ENCODE measurements at regions not wholly inside any gene's neighbourhood (a gene's known extent, or its start where the extent isn't known, plus 50 kb on each side); places are given as distances from the start of the nearest gene placed in this dataset.
"Not testable (repeated sequence)": the region's sequence is repeated elsewhere in the genome, so short reads cannot be mapped to it uniquely, and the experiment has no call there.

DNA sequence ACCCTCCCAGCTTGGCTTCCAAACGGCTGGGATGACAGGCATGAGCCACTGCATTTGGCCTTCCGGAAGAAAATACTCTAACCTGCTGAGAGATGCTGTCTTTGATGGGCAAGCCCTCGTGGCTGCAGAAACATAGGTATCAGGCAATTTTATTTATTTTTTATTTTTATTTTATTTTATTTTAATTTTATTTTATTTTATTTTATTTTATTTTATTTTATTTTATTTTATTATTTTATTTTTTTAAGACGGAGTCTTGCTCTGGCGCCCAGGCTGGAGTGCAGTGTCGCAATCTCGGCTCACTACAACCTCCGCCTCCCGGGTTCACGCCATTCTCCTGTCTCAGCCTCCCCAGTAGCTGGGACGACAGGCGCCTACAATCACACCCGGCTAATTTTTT lies 257.1 kb downstream of the SHOX start:
- H3K4me3 ChIP-seq (ENCODE audit: low read length in 2 of 2); H3K36me3 ChIP-seq (ENCODE audit: control insufficient read depth in 2 of 2, insufficient read depth in 2 of 2, low read length in 1 of 2); H3K9me3 ChIP-seq (ENCODE audit: control insufficient read depth in 2 of 2, insufficient read depth in 1 of 2, low read length in 1 of 2); H3K27ac ChIP-seq (ENCODE audit: low read depth in 1 of 2, low read length in 1 of 2); DNase-seq (ENCODE audit: low read depth in 6 of 9, low spot score in 9 of 9); H3K4me1 ChIP-seq (ENCODE audit: control insufficient read depth in 2 of 2, insufficient read depth in 2 of 2, low read length in 2 of 2); H3K27me3 ChIP-seq (ENCODE audit: control insufficient read depth in 2 of 2, insufficient read depth in 1 of 2, low read length in 1 of 2): not testable (repeated sequence)
- WGBS, result 96% methylated on average over 13 of the region's 13 CpGs

DNA sequence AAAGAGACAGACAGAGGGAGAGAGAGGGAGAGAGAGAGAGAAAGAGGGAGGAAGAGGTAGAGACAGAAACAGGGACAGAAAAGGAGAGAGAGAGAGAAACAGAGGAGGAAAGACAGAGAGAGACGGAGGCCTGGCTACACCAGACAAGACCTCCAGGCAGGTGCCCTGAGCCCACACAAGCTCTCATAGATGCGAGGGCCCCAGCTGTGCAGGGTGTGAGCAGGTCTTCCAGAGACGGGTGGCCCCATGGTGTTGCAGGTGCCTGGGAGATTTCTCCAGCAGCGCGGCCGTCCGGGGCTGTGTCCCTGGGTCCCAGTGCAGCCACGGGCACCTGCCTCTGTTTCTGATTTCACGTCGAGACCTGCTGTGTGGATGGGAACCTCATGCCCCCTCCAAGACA lies 253.0 kb downstream of the SHOX start:
- H3K4me1 ChIP-seq (ENCODE audit: control insufficient read depth in 2 of 2, insufficient read depth in 2 of 2, low read length in 2 of 2), result no peaks in the 10 kb centered on the region
- H3K27me3 ChIP-seq (ENCODE audit: control insufficient read depth in 2 of 2, insufficient read depth in 1 of 2, low read length in 1 of 2), result no peaks in the 10 kb centered on the region
- no peak overlapping the region for H3K27ac ChIP-seq (ENCODE audit: low read depth in 1 of 2, low read length in 1 of 2)
- 68% methylated on average over 10 of the region's 10 CpGs for WGBS
- no peak for DNase-seq (ENCODE audit: low read depth in 6 of 9, low spot score in 9 of 9)
- peaks cover 0 to under 1% of the 10 kb centered on the region in 2 donors for H3K9me3 ChIP-seq (ENCODE audit: control insufficient read depth in 2 of 2, insufficient read depth in 1 of 2, low read length in 1 of 2)
- H3K36me3 ChIP-seq (ENCODE audit: control insufficient read depth in 2 of 2, insufficient read depth in 2 of 2, low read length in 1 of 2), result no peaks in the 10 kb centered on the region
- H3K4me3 ChIP-seq (ENCODE audit: low read length in 2 of 2), result no peak overlapping the region

DNA sequence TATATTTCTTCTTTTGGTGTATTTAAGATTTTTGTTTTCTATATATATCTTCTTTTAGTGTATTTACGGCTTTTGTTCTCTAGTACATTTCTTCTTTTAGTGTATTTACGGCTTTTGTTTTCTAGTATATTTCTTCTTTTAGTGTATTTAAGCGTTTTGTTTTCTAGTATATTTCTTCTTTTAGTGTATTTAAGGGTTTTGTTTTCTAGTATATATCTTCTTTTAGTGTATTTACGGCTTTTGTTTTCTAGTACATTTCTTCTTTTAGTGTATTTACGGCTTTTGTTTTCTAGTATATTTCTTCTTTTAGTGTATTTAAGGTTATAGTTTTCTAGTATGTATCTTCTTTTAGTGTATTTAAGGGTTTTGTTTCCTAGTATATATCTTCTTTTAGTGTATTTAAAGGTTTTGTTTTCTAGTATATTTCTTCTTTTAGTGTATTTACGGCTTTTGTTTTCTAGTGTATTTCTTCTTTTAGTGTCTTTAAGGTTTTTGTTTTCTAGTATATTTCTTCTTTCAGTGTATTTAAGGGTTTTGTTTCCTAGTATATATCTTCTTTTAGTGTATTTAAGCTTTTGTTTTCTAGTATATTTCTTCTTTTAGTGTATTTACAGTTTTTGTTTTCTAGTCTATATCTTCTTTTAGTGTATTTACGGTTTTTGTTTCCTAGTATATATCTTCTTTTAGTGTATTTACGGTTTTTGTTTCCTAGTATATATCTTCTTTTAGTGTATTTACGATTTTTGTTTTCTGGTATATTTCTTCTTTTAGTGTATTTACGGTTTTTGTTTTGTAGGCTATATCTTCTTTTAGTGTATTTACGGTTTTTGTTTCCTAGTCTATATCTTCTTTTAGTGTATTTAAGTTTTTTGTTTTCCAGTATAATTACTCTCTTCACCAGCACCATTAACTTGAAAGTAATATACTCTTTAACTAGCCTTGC lies 249.4 kb downstream of the SHOX start:
- 72% methylated on average over 11 of the region's 11 CpGs for WGBS
- H3K4me3 ChIP-seq (ENCODE audit: low read length in 2 of 2); H3K36me3 ChIP-seq (ENCODE audit: control insufficient read depth in 2 of 2, insufficient read depth in 2 of 2, low read length in 1 of 2); H3K9me3 ChIP-seq (ENCODE audit: control insufficient read depth in 2 of 2, insufficient read depth in 1 of 2, low read length in 1 of 2); H3K27me3 ChIP-seq (ENCODE audit: control insufficient read depth in 2 of 2, insufficient read depth in 1 of 2, low read length in 1 of 2); H3K27ac ChIP-seq (ENCODE audit: low read depth in 1 of 2, low read length in 1 of 2); H3K4me1 ChIP-seq (ENCODE audit: control insufficient read depth in 2 of 2, insufficient read depth in 2 of 2, low read length in 2 of 2); DNase-seq (ENCODE audit: low read depth in 6 of 9, low spot score in 9 of 9): not testable (repeated sequence)

DNA sequence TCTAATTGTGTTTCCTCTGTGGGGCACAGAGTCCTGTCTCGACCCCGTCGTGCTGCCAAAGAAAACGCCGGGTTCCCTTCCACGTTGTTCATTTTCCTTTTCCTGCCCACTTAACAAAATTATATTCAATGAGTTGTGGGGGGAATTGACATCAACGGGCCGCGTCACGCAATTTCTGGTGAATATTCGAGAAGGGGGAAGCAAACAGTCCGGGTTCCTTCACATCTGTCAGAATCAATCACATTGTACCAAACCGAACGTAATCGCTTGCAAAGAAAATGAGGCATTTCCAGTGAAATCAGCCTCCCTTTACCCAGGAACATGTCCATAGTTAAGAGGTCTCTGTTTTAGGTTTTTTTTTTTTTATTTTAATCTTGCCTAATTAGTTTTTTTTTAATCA lies 243.5 kb downstream of the SHOX start:
- H3K9me3 ChIP-seq (ENCODE audit: control insufficient read depth in 2 of 2, insufficient read depth in 1 of 2, low read length in 1 of 2), result peaks cover 1 to 11% of the 10 kb centered on the region in 2 donors
- H3K27me3 ChIP-seq (ENCODE audit: control insufficient read depth in 2 of 2, insufficient read depth in 1 of 2, low read length in 1 of 2), result no peaks in the 10 kb centered on the region
- H3K36me3 ChIP-seq (ENCODE audit: control insufficient read depth in 2 of 2, insufficient read depth in 2 of 2, low read length in 1 of 2), result no peaks in the 10 kb centered on the region
- no peak overlapping the region for H3K27ac ChIP-seq (ENCODE audit: low read depth in 1 of 2, low read length in 1 of 2)
- no peak for DNase-seq (ENCODE audit: low read depth in 6 of 9, low spot score in 9 of 9)
- H3K4me3 ChIP-seq (ENCODE audit: low read length in 2 of 2), result no peak overlapping the region
- no peaks in the 10 kb centered on the region for H3K4me1 ChIP-seq (ENCODE audit: control insufficient read depth in 2 of 2, insufficient read depth in 2 of 2, low read length in 2 of 2)
- WGBS, result 21% methylated on average over 15 of the region's 15 CpGs

DNA sequence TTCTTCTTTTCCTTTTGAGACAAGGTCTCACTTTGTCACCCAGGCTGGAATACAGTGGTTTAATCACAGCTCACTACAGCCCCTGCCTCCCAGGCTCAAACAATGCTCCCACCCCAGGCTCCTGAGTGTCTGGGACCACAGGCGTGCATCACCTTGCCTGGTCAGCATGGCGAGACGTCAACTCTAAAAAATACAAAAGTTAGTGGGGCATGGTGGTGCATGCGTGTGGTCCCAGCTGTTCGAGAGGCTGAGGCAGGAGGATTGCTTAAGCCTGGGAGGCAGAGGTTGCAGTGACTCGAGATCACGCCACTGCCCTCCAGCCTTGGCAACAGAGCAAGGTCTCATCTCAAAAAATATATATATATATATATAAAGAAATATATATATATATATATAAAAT lies 242.4 kb downstream of the SHOX start:
- peaks cover 1 to 11% of the 10 kb centered on the region in 2 donors for H3K9me3 ChIP-seq (ENCODE audit: control insufficient read depth in 2 of 2, insufficient read depth in 1 of 2, low read length in 1 of 2)
- H3K27me3 ChIP-seq (ENCODE audit: control insufficient read depth in 2 of 2, insufficient read depth in 1 of 2, low read length in 1 of 2), result no peaks in the 10 kb centered on the region
- WGBS, result 93% methylated on average over 7 of the region's 7 CpGs
- H3K4me1 ChIP-seq (ENCODE audit: control insufficient read depth in 2 of 2, insufficient read depth in 2 of 2, low read length in 2 of 2), result no peaks in the 10 kb centered on the region
- DNase-seq (ENCODE audit: low read depth in 6 of 9, low spot score in 9 of 9), result no peak
- H3K27ac ChIP-seq (ENCODE audit: low read depth in 1 of 2, low read length in 1 of 2), result no peak overlapping the region
- H3K36me3 ChIP-seq (ENCODE audit: control insufficient read depth in 2 of 2, insufficient read depth in 2 of 2, low read length in 1 of 2), result no peaks in the 10 kb centered on the region
- H3K4me3 ChIP-seq (ENCODE audit: low read length in 2 of 2), result no peak overlapping the region

DNA sequence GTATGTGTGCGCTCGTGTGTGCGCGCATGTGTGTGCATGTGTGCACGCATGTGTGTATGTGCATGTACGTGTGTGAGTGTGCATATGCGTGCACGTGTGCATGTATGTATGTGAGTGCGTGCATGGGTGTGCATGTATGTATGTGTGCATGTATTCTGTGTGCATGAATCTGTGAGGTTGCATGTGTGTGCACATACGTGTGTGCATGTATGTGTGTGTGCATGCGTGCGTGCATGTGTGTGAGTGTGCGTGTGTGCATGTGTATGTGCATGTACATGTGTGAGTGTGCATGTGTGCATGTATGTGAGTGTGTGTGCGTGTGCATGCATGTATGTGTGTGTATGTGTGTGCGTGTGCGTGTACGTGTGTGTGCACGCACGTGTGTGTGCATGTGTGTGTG lies 241.5 kb downstream of the SHOX start:
- Histone ChIP-seq H3K4me3 (ENCODE audit: low read length in 2 of 2) (no peak overlapping the region), H3K9me3 (ENCODE audit: control insufficient read depth in 2 of 2, insufficient read depth in 1 of 2, low read length in 1 of 2) (peaks cover 1 to 9% of the 10 kb centered on the region in 2 donors), H3K4me1 (ENCODE audit: control insufficient read depth in 2 of 2, insufficient read depth in 2 of 2, low read length in 2 of 2) (no peaks in the 10 kb centered on the region), H3K27me3 (ENCODE audit: control insufficient read depth in 2 of 2, insufficient read depth in 1 of 2, low read length in 1 of 2) (no peaks in the 10 kb centered on the region), H3K27ac (ENCODE audit: low read depth in 1 of 2, low read length in 1 of 2) (no peak overlapping the region), H3K36me3 (ENCODE audit: control insufficient read depth in 2 of 2, insufficient read depth in 2 of 2, low read length in 1 of 2) (no peaks in the 10 kb centered on the region)
- WGBS, result 97% methylated on average over 19 of the region's 19 CpGs
- DNase-seq (ENCODE audit: low read depth in 6 of 9, low spot score in 9 of 9), result no peak

DNA sequence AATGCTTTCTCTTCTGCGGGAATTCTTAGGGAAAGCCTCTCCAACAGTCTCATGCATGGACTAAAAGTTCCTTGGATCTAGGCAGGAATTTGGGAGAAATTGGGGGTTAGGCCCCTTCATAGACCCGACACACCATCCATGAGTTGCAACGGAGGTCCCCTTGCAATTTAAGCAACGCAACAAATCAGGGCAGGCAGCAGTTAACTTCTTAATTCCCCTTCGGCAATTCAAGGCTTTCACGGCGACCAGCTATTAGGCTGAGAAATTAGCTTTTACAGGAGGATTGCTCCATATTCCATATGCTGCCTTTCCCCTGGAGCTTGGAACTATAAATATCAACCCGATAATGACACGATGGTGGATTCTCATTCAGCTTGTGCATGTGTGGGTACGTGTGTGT lies 241.0 kb downstream of the SHOX start:
- no peaks in the 10 kb centered on the region for H3K4me1 ChIP-seq (ENCODE audit: control insufficient read depth in 2 of 2, insufficient read depth in 2 of 2, low read length in 2 of 2)
- peaks cover 1 to 7% of the 10 kb centered on the region in 2 donors for H3K9me3 ChIP-seq (ENCODE audit: control insufficient read depth in 2 of 2, insufficient read depth in 1 of 2, low read length in 1 of 2)
- no peak overlapping the region for H3K4me3 ChIP-seq (ENCODE audit: low read length in 2 of 2)
- H3K27me3 ChIP-seq (ENCODE audit: control insufficient read depth in 2 of 2, insufficient read depth in 1 of 2, low read length in 1 of 2), result no peaks in the 10 kb centered on the region
- no peaks in the 10 kb centered on the region for H3K36me3 ChIP-seq (ENCODE audit: control insufficient read depth in 2 of 2, insufficient read depth in 2 of 2, low read length in 1 of 2)
- 97% methylated on average over 10 of the region's 10 CpGs for WGBS
- no peak for DNase-seq (ENCODE audit: low read depth in 6 of 9, low spot score in 9 of 9)
- no peak overlapping the region for H3K27ac ChIP-seq (ENCODE audit: low read depth in 1 of 2, low read length in 1 of 2)

DNA sequence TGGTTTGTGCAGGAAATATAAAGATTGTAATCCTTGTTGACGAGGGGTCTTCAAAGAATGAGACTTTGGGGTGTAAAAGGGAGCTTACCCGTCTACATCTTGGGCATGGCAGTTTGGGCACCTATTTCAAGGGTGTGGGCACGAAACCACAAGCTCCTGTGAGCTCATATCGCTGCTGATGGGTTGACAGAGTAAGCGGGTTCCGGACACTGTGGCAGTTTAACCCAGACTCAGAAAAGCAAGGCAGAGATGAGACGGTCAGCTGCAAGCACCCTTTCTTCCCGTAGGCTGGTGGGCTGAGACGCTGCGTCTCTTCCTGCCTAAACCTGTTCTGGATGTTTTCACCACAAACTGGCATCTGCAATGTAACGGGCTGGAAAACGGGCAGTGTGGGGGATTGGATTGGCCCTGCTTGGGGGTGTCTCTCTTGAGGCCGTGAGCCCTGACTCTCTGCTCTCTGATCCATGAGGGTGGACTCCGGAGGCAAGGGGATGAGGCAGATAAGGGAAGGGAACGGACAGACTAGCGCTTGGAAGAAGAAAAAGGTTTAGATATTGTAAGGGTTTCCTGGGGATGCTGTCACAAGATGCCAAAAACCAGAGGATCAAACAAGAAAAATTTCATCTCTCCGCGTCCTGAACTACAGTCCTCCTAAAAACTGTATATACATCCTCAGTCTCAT lies 237.5 kb downstream of the SHOX start:
- DNase-seq (ENCODE audit: low read depth in 6 of 9, low spot score in 9 of 9), result no peak
- Histone ChIP-seq H3K27me3 (ENCODE audit: control insufficient read depth in 2 of 2, insufficient read depth in 1 of 2, low read length in 1 of 2) (no peaks in the 10 kb centered on the region), H3K36me3 (ENCODE audit: control insufficient read depth in 2 of 2, insufficient read depth in 2 of 2, low read length in 1 of 2) (no peaks in the 10 kb centered on the region), H3K4me3 (ENCODE audit: low read length in 2 of 2) (no peak overlapping the region), H3K9me3 (ENCODE audit: control insufficient read depth in 2 of 2, insufficient read depth in 1 of 2, low read length in 1 of 2) (peaks cover 1 to 7% of the 10 kb centered on the region in 2 donors), H3K27ac (ENCODE audit: low read depth in 1 of 2, low read length in 1 of 2) (no peak overlapping the region), H3K4me1 (ENCODE audit: control insufficient read depth in 2 of 2, insufficient read depth in 2 of 2, low read length in 2 of 2) (no peaks in the 10 kb centered on the region)
- 52% methylated on average over 18 of the region's 18 CpGs for WGBS

DNA sequence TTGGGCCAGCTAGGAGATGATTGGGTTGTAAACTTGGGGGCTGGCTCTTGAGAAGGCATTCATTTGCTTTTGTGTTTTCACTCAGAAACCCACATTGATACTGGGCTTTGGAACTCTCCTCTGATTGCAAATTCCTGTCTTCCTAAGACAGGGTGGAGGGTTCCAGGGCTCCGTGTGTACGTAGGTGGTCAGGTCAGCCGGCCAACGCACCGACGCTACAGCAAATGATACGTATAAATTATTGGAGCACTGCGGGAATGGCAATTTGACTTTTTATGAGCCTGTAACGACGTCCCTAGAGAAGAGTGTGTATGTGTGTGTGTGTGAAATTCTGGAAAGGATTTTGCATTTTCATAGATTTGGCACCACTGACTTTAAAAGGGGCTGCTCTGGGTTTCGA lies 236.9 kb downstream of the SHOX start:
- Histone ChIP-seq H3K27me3 (ENCODE audit: control insufficient read depth in 2 of 2, insufficient read depth in 1 of 2, low read length in 1 of 2) (no peaks in the 10 kb centered on the region), H3K9me3 (ENCODE audit: control insufficient read depth in 2 of 2, insufficient read depth in 1 of 2, low read length in 1 of 2) (peaks cover 1 to 4% of the 10 kb centered on the region in 2 donors), H3K4me3 (ENCODE audit: low read length in 2 of 2) (no peak overlapping the region), H3K4me1 (ENCODE audit: control insufficient read depth in 2 of 2, insufficient read depth in 2 of 2, low read length in 2 of 2) (no peaks in the 10 kb centered on the region), H3K36me3 (ENCODE audit: control insufficient read depth in 2 of 2, insufficient read depth in 2 of 2, low read length in 1 of 2) (no peaks in the 10 kb centered on the region), H3K27ac (ENCODE audit: low read depth in 1 of 2, low read length in 1 of 2) (no peak overlapping the region)
- WGBS, result 90% methylated on average over 11 of the region's 11 CpGs
- no peak for DNase-seq (ENCODE audit: low read depth in 6 of 9, low spot score in 9 of 9)

Measured in thymus (tissue), 11 donors.